Spleen (tissue), 11 donors: ENCODE measurements at regions not wholly inside any gene's neighbourhood (a gene's known extent, or its start where the extent isn't known, plus 50 kb on each side); places are given as distances from the start of the nearest gene placed in this dataset.

Experiments used
- DNase-seq: peaks from one replicate; pipeline ENCODE4 v3.0.0-alpha.2; 2020
- H3K27ac ChIP-seq, 8 donors: fragments of 200-600 bp; sonication (generic) in 7 of 8; 1 replicate in 4 of 8; 2 replicates in 4 of 8; pipeline versions ENCODE4 v1.5.0 to v1.8.0; 2016 to 2021; ENCODE audit warnings: inconsistent platforms in 4 of 8, mild to moderate bottlenecking in 4 of 8, moderate library complexity in 1 of 8
- H3K27me3 ChIP-seq, 7 donors: fragments of 200-600 bp; sonication (generic) in 6 of 7; replicated peaks in 1 of 7; 1 replicate in 4 of 7; 2 replicates in 3 of 7; pipeline versions ENCODE4 v1.5.0 to v1.8.0; 2016 to 2021; ENCODE audit warnings: inconsistent platforms in 3 of 7, mild to moderate bottlenecking in 1 of 7
- H3K36me3 ChIP-seq, 6 donors: fragments of 200-600 bp; sonication (generic) in 5 of 6; 1 replicate in 4 of 6; 2 replicates in 2 of 6; pipeline versions ENCODE4 v1.5.0 to v1.8.0; 2016 to 2021; ENCODE audit warnings: inconsistent platforms in 2 of 6
- H3K4me1 ChIP-seq, 6 donors: fragments of 200-600 bp; sonication (generic) in 5 of 6; 1 replicate in 3 of 6; 2 replicates in 3 of 6; pipeline versions ENCODE4 v1.5.0 to v1.8.0; 2016 to 2021; ENCODE audit warnings: inconsistent platforms in 3 of 6
- H3K4me3 ChIP-seq, 8 donors: fragments of 200-600 bp; sonication (generic) in 7 of 8; 1 replicate in 4 of 8; 2 replicates in 4 of 8; pipeline versions ENCODE4 v1.5.0 to v1.8.0; 2016 to 2021; ENCODE audit warnings: inconsistent platforms in 4 of 8, mild to moderate bottlenecking in 4 of 8, moderate library complexity in 2 of 8
- H3K9me3 ChIP-seq, 8 donors: fragments of 200-600 bp; sonication (generic) in 7 of 8; 1 replicate in 4 of 8; 2 replicates in 4 of 8; pipeline versions ENCODE4 v1.5.0 to v1.8.0; 2016 to 2021; ENCODE audit warnings: inconsistent platforms in 4 of 8
- POLR2A ChIP-seq, 3 donors: fragments of 450-650 bp; IDR thresholded peaks; one replicate each; pipeline ENCODE4 v1.5.1; 2017; ENCODE audit warnings: antibody characterized with exemption in 3 of 3, mild to moderate bottlenecking in 1 of 3
- POLR2AphosphoS5 ChIP-seq, 3 donors: sonication (generic); formaldehyde crosslinking; IDR thresholded peaks; one replicate each; pipeline ENCODE4 v1.5.1; 2017; ENCODE audit warnings: antibody characterized with exemption in 3 of 3
- WGBS, 5 donors: extraction: QIAGEN DNeasy Blood & Tissue Kit in 3 of 5; methylation state at CpG; one replicate each; pipeline versions ENCODE4 v1.1.5 to v1.1.7; 2013 to 2018; 5-methylcytosine and 5-hydroxymethylcytosine counted together
- intact Hi-C: fragments of 100-400 bp; cut with DNase I; formaldehyde crosslinking; loops from one replicate; pipeline ENCODE4 v1.15.0; 2023; ENCODE audit warnings: low total_unique reads
- TF ChIP-seq, protein P1 (sequence below), 11 experiments: fragments of 200-600 bp in 7 of 11; fragments of 450-650 bp in 4 of 11; sonication (generic) in 4 of 11; IDR thresholded peaks in 8 of 11; conservative IDR thresholded peaks in 3 of 11; 1 replicate in 7 of 11; 2 replicates in 4 of 11; pipeline versions ENCODE4 v1.4.0 to v1.8.0; 2016 to 2021; ENCODE audit warnings: antibody characterized with exemption in 11 of 11, inconsistent platforms in 4 of 11, mild to moderate bottlenecking in 1 of 11
- donor health status: healthy with polysubstance abuse.
- donor health status: DM: no; HTN: no; CAD: no; lungs with moderate emphysema.
- donor health status: DM: no; HTN: no; CAD: no.
- donor health status: Bipolar disorder and iron deficiency.
- donor health status: healthy.
- donor health status: DM: no; HTN: no; CAD: no.
- donor health status: DM: yes; HTN: yes; CAD: no.

- TF ChIP-seq, protein P1, sequence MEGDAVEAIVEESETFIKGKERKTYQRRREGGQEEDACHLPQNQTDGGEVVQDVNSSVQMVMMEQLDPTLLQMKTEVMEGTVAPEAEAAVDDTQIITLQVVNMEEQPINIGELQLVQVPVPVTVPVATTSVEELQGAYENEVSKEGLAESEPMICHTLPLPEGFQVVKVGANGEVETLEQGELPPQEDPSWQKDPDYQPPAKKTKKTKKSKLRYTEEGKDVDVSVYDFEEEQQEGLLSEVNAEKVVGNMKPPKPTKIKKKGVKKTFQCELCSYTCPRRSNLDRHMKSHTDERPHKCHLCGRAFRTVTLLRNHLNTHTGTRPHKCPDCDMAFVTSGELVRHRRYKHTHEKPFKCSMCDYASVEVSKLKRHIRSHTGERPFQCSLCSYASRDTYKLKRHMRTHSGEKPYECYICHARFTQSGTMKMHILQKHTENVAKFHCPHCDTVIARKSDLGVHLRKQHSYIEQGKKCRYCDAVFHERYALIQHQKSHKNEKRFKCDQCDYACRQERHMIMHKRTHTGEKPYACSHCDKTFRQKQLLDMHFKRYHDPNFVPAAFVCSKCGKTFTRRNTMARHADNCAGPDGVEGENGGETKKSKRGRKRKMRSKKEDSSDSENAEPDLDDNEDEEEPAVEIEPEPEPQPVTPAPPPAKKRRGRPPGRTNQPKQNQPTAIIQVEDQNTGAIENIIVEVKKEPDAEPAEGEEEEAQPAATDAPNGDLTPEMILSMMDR (IDR thresholded peaks at IDR 0.05 in 8 of 11, conservative IDR thresholded peaks at IDR 0.05 in 3 of 11) = no peak
- TF ChIP-seq POLR2AphosphoS5 (IDR thresholded peaks at IDR 0.05) (no peak), POLR2A (IDR thresholded peaks at IDR 0.05) (no peak)
- Histone ChIP-seq H3K4me3 (no peak overlapping the region), H3K9me3 (peaks cover 0 to 36% (median 14%) of the 10 kb centered on the region in 8 donors), H3K4me1 (no peaks in the 10 kb centered on the region), H3K36me3 (no peaks in the 10 kb centered on the region), H3K27me3 (no peaks in the 10 kb centered on the region), H3K27ac (no peak overlapping the region)
- intact Hi-C loops = no loop called here
- DNase-seq = no peak
- 60 to 74% (median 68%) methylated on average over 2 of the region's 2 CpGs for WGBS, 5 donors
These were observed 1145.3 kb downstream of the OTOL1 start for GRCh38 chr3:162641907-162642306.

- no peaks in the 10 kb centered on the region for H3K27me3 ChIP-seq
- TF ChIP-seq POLR2A (IDR thresholded peaks at IDR 0.05) = no peak
- TF ChIP-seq POLR2AphosphoS5 (IDR thresholded peaks at IDR 0.05) = no peak
- H3K27ac ChIP-seq = no peak overlapping the region
- no peak for DNase-seq
- H3K4me1 ChIP-seq = no peaks in the 10 kb centered on the region
- no peak overlapping the region for H3K4me3 ChIP-seq
- peaks cover 0 to 36% (median 15%) of the 10 kb centered on the region in 8 donors for H3K9me3 ChIP-seq
- WGBS, 5 donors = 37 to 76% (median 41%) methylated on average over 2 of the region's 2 CpGs
- H3K36me3 ChIP-seq = no peaks in the 10 kb centered on the region
- intact Hi-C loops = no loop called here
These were observed 1146.6 kb downstream of the OTOL1 start for GRCh38 chr3:162643245-162643644.

GRCh38 chr3:162647321-162647720 lies 1150.7 kb downstream of the OTOL1 start:
- no peaks in the 10 kb centered on the region for H3K36me3 ChIP-seq
- no peak for DNase-seq
- WGBS, 5 donors = 39 to 59% (median 43%) methylated on average over 2 of the region's 2 CpGs
- peaks cover 0 to 26% (median 15%) of the 10 kb centered on the region in 8 donors for H3K9me3 ChIP-seq
- intact Hi-C loops = no loop called here
- no peaks in the 10 kb centered on the region for H3K4me1 ChIP-seq
- no peak overlapping the region for H3K27ac ChIP-seq
- no peak overlapping the region for H3K4me3 ChIP-seq
- H3K27me3 ChIP-seq = no peaks in the 10 kb centered on the region
- no peak for TF ChIP-seq POLR2AphosphoS5 (IDR thresholded peaks at IDR 0.05)
- TF ChIP-seq, protein P1 (IDR thresholded peaks at IDR 0.05 in 8 of 11, conservative IDR thresholded peaks at IDR 0.05 in 3 of 11) = no peak
- no peak for TF ChIP-seq POLR2A (IDR thresholded peaks at IDR 0.05)

GRCh38 chr3:162658003-162658402 lies 1161.4 kb downstream of the OTOL1 start:
- H3K27ac ChIP-seq = no peak overlapping the region
- peaks cover 0 to 10% (median 0%) of the 10 kb centered on the region in 8 donors for H3K9me3 ChIP-seq
- no peaks in the 10 kb centered on the region for H3K36me3 ChIP-seq
- no peaks in the 10 kb centered on the region for H3K27me3 ChIP-seq
- TF ChIP-seq POLR2A (IDR thresholded peaks at IDR 0.05) (no peak), POLR2AphosphoS5 (IDR thresholded peaks at IDR 0.05) (no peak)
- TF ChIP-seq, protein P1 (IDR thresholded peaks at IDR 0.05 in 8 of 11, conservative IDR thresholded peaks at IDR 0.05 in 3 of 11) = no peak
- 62 to 83% (median 70%) methylated on average over 1 of the region's 1 CpG for WGBS, 5 donors
- DNase-seq = no peak
- H3K4me1 ChIP-seq = no peaks in the 10 kb centered on the region
- intact Hi-C loops = no loop called here
- H3K4me3 ChIP-seq = no peak overlapping the region
